HepG2 (cell line): ENCODE measurements at regions not wholly inside any gene's neighbourhood (a gene's known extent, or its start where the extent isn't known, plus 50 kb on each side); places are given as distances from the start of the nearest gene placed in this dataset.

Experiments
- ATAC-seq: fragments of 200-7000 bp; cut with Tn5 transposase; 3 replicates; pipeline ENCODE4 v1.9.1; 2020; ENCODE audit warnings: mild to moderate bottlenecking, moderate library complexity
- BruUV-seq: library from RNA; stranded (reverse); fragments of 400-500 nt; replicated peaks from 2 replicates; lab custom pipeline; 2021; lab: Mats Ljungman, UMichigan
- CTCF ChIA-PET: fragments of 300-600 bp; formaldehyde crosslinking; extraction: SDS; loops from one replicate; lab custom pipeline; 2021; ENCODE audit warnings: low total read pairs, inconsistent platforms, low intra/inter-chr PET ratio; lab: Yijun Ruan, JAX
- POLR2A ChIA-PET: fragments of 350-600 bp; sonication (Branson Sonifier 250); formaldehyde crosslinking; loops from one replicate; lab custom pipeline; 2020; ENCODE audit warnings: antibody characterized with exemption, inconsistent platforms; lab: Yijun Ruan, JAX
- DNase-seq: peaks from one replicate; pipeline ENCODE4 v3.0.0-alpha.2; 2015; ENCODE audit warnings: low spot score
- FAIRE-seq: peaks from 3 replicates; lab custom pipeline; 2011; peaks lifted over from hg19 to GRCh38; lab: Jason Lieb, UNC
- H2AFZ ChIP-seq: one replicate; pipeline ENCODE4 v1.6.1; 2011; ENCODE audit warnings: low read length, inconsistent platforms
- H3K27ac ChIP-seq: fragments of 300-600 bp; 3 replicates; pipeline ENCODE4 v1.8.0; 2011; ENCODE audit warnings: mixed run types, mild to moderate bottlenecking, mixed read lengths, low read length, inconsistent platforms; ENCODE audit not compliant: insufficient read depth; ENCODE audit errors: extremely low read length
- H3K27me3 ChIP-seq, 2 experiments: fragments of 200-600 bp in 1 of 2; 2 replicates in 1 of 2; 3 replicates in 1 of 2; pipeline versions ENCODE4 v1.6.0 to v1.8.0; 2011; ENCODE audit warnings: low read length in 2 of 2, mild to moderate bottlenecking in 2 of 2, moderate library complexity in 2 of 2, inconsistent platforms in 1 of 2; ENCODE audit not compliant: insufficient read depth in 2 of 2, control insufficient read depth in 1 of 2
- H3K36me3 ChIP-seq, 2 experiments: fragments of 200-600 bp in 1 of 2; replicated peaks in 1 of 2; 2 replicates in 1 of 2; 3 replicates in 1 of 2; pipeline versions ENCODE4 v1.5.1 to v1.8.0; 2011; ENCODE audit warnings: low read length in 2 of 2, inconsistent platforms in 1 of 2; ENCODE audit not compliant: insufficient read depth in 2 of 2, control insufficient read depth in 1 of 2
- H3K4me1 ChIP-seq: 2 replicates; pipeline ENCODE4 v1.5.1; 2012; ENCODE audit warnings: low read length, inconsistent platforms; ENCODE audit not compliant: insufficient read depth
- H3K4me2 ChIP-seq: 2 replicates; pipeline ENCODE4 v1.6.0; 2011; ENCODE audit warnings: low read depth, low read length, inconsistent platforms
- H3K4me3 ChIP-seq, 3 experiments: fragments of 200-600 bp in 1 of 3; sonication (generic), shearing (Covaris generic) in 1 of 3; replicated peaks in 1 of 3; 2 replicates each; pipeline ENCODE4 v1.5.1; 2011 to 2016; ENCODE audit warnings: low read length in 3 of 3, inconsistent platforms in 2 of 3, low read depth in 2 of 3, mild to moderate bottlenecking in 2 of 3, control low read depth in 1 of 3, mixed read lengths in 1 of 3; ENCODE audit not compliant: insufficient read depth in 1 of 3
- H3K79me2 ChIP-seq: one replicate; pipeline ENCODE4 v1.6.1; 2011; ENCODE audit warnings: low read length, inconsistent platforms; ENCODE audit not compliant: insufficient read depth
- H3K9ac ChIP-seq: 2 replicates; pipeline ENCODE4 v1.6.0; 2011; ENCODE audit warnings: mild to moderate bottlenecking, low read depth, low read length, inconsistent platforms; ENCODE audit not compliant: insufficient read depth
- H3K9me3 ChIP-seq: 2 replicates; pipeline ENCODE4 v1.5.1; 2012; ENCODE audit warnings: mild to moderate bottlenecking, low read length
- H4K20me1 ChIP-seq: 2 replicates; pipeline ENCODE4 v1.6.0; 2011; ENCODE audit warnings: inconsistent platforms, mild to moderate bottlenecking, low read length, moderate library complexity; ENCODE audit not compliant: insufficient read depth
- CBX5 ChIP-seq: sonication (generic); formaldehyde crosslinking; IDR thresholded peaks from 2 replicates; pipeline ENCODE4 v1.4.0; 2020; ENCODE audit warnings: missing genetic modification reagents, borderline replicate concordance
- DNMT3B ChIP-seq: conservative IDR thresholded peaks from 2 replicates; pipeline ENCODE4 v1.6.1; 2016; ENCODE audit warnings: missing biosample characterization, control low read depth
- PHF5A ChIP-seq: IDR thresholded peaks from one replicate; pipeline ENCODE4 v1.6.1; 2018; ENCODE audit warnings: low read depth, missing genetic modification reagents; ENCODE audit not compliant: unreplicated experiment
- RFX1 ChIP-seq: fragments of 450-650 bp; IDR thresholded peaks from 2 replicates; pipeline ENCODE4 v1.6.1; 2017
- TEAD3 ChIP-seq: optimal IDR thresholded peaks from 2 replicates; pipeline ENCODE3; 2016; ENCODE audit warnings: borderline replicate concordance
- THYN1 ChIP-seq: sonication (generic); formaldehyde crosslinking; IDR thresholded peaks from 2 replicates; pipeline ENCODE4 v1.8.1; 2023; ENCODE audit warnings: low read depth, mild to moderate bottlenecking, moderate library complexity, missing genetic modification reagents, borderline replicate concordance
- ZFP62 ChIP-seq: sonication (generic); formaldehyde crosslinking; IDR thresholded peaks from 2 replicates; pipeline ENCODE4 v1.4.0; 2020; ENCODE audit warnings: missing genetic modification reagents
- ZIK1 ChIP-seq: sonication (generic); formaldehyde crosslinking; IDR thresholded peaks from 2 replicates; pipeline ENCODE4 v1.5.0; 2020; ENCODE audit warnings: mild to moderate bottlenecking, low read depth, missing genetic modification reagents, borderline replicate concordance
- ZNF44 ChIP-seq: sonication (generic); formaldehyde crosslinking; IDR thresholded peaks from 2 replicates; pipeline ENCODE4 v1.5.1; 2020; ENCODE audit warnings: mild to moderate bottlenecking, missing genetic modification reagents
- ZNF780A ChIP-seq: sonication (generic); formaldehyde crosslinking; IDR thresholded peaks from 2 replicates; pipeline ENCODE4 v1.8.0; 2022; ENCODE audit warnings: mild to moderate bottlenecking, missing genetic modification reagents, moderate library complexity
- WGBS: methylation state at CpG from one replicate; pipeline ENCODE4 v1.1.6; 2017; ENCODE audit warnings: low lambda C conversion rate; 5-methylcytosine and 5-hydroxymethylcytosine counted together
- in situ Hi-C: cut with HindIII; loops from 2 replicates; pipeline ENCODE4 v1.10.0; 2017; ENCODE audit warnings: low pct_unique_long_range_greater_than_20kb; ENCODE audit not compliant: extremely low pct_ligation_motif_present
- intact Hi-C: fragments of 100-400 bp; cut with micrococcal nuclease; formaldehyde crosslinking; loops from one replicate; pipeline ENCODE4 v1.10.0; 2022; ENCODE audit not compliant: unreplicated experiment
- TF ChIP-seq, protein P1 (sequence below): sonication (generic); formaldehyde crosslinking; IDR thresholded peaks from 2 replicates; pipeline ENCODE4 v1.9.0; 2021; ENCODE audit warnings: missing genetic modification reagents, borderline replicate concordance
- TF ChIP-seq, protein P2 (sequence below): sonication (generic); formaldehyde crosslinking; IDR thresholded peaks from 2 replicates; pipeline ENCODE4 v1.4.0; 2020; ENCODE audit warnings: low read depth, missing genetic modification reagents
- TF ChIP-seq, protein P3 (sequence below): sonication (generic); formaldehyde crosslinking; IDR thresholded peaks from 2 replicates; pipeline ENCODE4 v1.5.1; 2020; ENCODE audit warnings: mild to moderate bottlenecking, missing genetic modification reagents, moderate library complexity
- TF ChIP-seq, protein P4 (sequence below): sonication (generic); formaldehyde crosslinking; IDR thresholded peaks from 2 replicates; pipeline ENCODE4 v1.8.1; 2023; ENCODE audit warnings: missing genetic modification reagents, mild to moderate bottlenecking, borderline replicate concordance
- TF ChIP-seq, protein P5 (sequence below): sonication (generic); formaldehyde crosslinking; IDR thresholded peaks from 2 replicates; pipeline ENCODE4 v1.5.0; 2020; ENCODE audit warnings: missing genetic modification reagents, mild to moderate bottlenecking, borderline replicate concordance

DNA sequence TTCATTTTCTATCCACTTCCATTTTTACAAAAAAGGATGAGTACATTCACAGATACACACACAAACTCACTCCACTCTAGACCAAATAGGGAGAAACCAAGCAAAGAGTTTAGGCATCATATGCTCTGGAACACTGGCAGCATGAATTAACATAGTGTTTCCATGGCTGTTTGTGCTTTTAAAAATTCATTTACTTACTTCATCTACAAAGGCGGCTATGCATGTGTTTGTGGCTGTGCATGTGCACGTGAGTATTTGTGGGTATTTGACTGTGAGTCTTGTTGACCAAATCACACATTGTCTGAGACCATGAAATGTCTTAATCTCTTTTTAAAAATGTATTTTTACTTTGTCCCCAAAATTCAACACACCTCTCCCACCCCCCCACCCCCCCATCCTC, 203.0 kb upstream of the SESN3 start:
- POLR2A ChIA-PET, result no interaction called here
- no peaks in the 10 kb centered on the region for H3K27me3 ChIP-seq
- no peaks in the 10 kb centered on the region for H4K20me1 ChIP-seq
- H2AFZ ChIP-seq, result no peak overlapping the region
- H3K36me3 ChIP-seq, result no peaks in the 10 kb centered on the region
- no peak for DNase-seq
- in situ Hi-C loops (no loop called here), intact Hi-C loops (no loop called here)
- no peak for FAIRE-seq
- no peak for ATAC-seq
- BruUV-seq, result no TSS peak
- no peak overlapping the region for H3K4me3 ChIP-seq
- 16% methylated on average over 2 of the region's 2 CpGs for WGBS
- H3K4me1 ChIP-seq, result no peaks in the 10 kb centered on the region
- H3K9me3 ChIP-seq, result no peaks in the 10 kb centered on the region
- CTCF ChIA-PET, result no interaction called here
- H3K27ac ChIP-seq, result no peak overlapping the region
- H3K9ac ChIP-seq, result no peak overlapping the region
- no peaks in the 10 kb centered on the region for H3K79me2 ChIP-seq
- H3K4me2 ChIP-seq, result no peak overlapping the region
- TF ChIP-seq, protein P1, sequence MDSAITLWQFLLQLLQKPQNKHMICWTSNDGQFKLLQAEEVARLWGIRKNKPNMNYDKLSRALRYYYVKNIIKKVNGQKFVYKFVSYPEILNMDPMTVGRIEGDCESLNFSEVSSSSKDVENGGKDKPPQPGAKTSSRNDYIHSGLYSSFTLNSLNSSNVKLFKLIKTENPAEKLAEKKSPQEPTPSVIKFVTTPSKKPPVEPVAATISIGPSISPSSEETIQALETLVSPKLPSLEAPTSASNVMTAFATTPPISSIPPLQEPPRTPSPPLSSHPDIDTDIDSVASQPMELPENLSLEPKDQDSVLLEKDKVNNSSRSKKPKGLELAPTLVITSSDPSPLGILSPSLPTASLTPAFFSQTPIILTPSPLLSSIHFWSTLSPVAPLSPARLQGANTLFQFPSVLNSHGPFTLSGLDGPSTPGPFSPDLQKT, result no peak
- TF ChIP-seq, protein P2, sequence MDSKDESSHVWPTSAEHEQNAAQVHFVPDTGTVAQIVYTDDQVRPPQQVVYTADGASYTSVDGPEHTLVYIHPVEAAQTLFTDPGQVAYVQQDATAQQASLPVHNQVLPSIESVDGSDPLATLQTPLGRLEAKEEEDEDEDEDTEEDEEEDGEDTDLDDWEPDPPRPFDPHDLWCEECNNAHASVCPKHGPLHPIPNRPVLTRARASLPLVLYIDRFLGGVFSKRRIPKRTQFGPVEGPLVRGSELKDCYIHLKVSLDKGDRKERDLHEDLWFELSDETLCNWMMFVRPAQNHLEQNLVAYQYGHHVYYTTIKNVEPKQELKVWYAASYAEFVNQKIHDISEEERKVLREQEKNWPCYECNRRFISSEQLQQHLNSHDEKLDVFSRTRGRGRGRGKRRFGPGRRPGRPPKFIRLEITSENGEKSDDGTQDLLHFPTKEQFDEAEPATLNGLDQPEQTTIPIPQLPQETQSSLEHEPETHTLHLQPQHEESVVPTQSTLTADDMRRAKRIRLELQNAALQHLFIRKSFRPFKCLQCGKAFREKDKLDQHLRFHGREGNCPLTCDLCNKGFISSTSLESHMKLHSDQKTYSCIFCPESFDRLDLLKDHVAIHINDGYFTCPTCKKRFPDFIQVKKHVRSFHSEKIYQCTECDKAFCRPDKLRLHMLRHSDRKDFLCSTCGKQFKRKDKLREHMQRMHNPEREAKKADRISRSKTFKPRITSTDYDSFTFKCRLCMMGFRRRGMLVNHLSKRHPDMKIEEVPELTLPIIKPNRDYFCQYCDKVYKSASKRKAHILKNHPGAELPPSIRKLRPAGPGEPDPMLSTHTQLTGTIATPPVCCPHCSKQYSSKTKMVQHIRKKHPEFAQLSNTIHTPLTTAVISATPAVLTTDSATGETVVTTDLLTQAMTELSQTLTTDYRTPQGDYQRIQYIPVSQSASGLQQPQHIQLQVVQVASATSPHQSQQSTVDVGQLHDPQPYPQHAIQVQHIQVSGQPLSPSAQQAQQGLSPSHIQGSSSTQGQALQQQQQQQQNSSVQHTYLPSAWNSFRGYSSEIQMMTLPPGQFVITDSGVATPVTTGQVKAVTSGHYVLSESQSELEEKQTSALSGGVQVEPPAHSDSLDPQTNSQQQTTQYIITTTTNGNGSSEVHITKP (CRISPR knock-in tag), result no peak
- TF ChIP-seq CBX5 (CRISPR knock-in tag), result no peak
- no peak for TF ChIP-seq ZFP62 (CRISPR knock-in tag)
- TF ChIP-seq, protein P3, sequence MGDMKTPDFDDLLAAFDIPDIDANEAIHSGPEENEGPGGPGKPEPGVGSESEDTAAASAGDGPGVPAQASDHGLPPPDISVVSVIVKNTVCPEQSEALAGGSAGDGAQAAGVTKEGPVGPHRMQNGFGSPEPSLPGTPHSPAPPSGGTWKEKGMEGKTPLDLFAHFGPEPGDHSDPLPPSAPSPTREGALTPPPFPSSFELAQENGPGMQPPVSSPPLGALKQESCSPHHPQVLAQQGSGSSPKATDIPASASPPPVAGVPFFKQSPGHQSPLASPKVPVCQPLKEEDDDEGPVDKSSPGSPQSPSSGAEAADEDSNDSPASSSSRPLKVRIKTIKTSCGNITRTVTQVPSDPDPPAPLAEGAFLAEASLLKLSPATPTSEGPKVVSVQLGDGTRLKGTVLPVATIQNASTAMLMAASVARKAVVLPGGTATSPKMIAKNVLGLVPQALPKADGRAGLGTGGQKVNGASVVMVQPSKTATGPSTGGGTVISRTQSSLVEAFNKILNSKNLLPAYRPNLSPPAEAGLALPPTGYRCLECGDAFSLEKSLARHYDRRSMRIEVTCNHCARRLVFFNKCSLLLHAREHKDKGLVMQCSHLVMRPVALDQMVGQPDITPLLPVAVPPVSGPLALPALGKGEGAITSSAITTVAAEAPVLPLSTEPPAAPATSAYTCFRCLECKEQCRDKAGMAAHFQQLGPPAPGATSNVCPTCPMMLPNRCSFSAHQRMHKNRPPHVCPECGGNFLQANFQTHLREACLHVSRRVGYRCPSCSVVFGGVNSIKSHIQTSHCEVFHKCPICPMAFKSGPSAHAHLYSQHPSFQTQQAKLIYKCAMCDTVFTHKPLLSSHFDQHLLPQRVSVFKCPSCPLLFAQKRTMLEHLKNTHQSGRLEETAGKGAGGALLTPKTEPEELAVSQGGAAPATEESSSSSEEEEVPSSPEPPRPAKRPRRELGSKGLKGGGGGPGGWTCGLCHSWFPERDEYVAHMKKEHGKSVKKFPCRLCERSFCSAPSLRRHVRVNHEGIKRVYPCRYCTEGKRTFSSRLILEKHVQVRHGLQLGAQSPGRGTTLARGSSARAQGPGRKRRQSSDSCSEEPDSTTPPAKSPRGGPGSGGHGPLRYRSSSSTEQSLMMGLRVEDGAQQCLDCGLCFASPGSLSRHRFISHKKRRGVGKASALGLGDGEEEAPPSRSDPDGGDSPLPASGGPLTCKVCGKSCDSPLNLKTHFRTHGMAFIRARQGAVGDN (CRISPR knock-in tag), result no peak
- no peak for TF ChIP-seq ZNF44 (CRISPR knock-in tag)
- TF ChIP-seq THYN1, result no peak
- no peak for TF ChIP-seq ZIK1 (CRISPR knock-in tag)
- no peak for TF ChIP-seq TEAD3 (CRISPR knock-in tag)
- TF ChIP-seq PHF5A (CRISPR knock-in tag), result no peak
- TF ChIP-seq, protein P4, sequence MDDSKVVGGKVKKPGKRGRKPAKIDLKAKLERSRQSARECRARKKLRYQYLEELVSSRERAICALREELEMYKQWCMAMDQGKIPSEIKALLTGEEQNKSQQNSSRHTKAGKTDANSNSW (CRISPR knock-in tag), result no peak
- no peak for TF ChIP-seq DNMT3B
- TF ChIP-seq RFX1, result no peak
- TF ChIP-seq ZNF780A (CRISPR knock-in tag), result no peak
- TF ChIP-seq, protein P5, sequence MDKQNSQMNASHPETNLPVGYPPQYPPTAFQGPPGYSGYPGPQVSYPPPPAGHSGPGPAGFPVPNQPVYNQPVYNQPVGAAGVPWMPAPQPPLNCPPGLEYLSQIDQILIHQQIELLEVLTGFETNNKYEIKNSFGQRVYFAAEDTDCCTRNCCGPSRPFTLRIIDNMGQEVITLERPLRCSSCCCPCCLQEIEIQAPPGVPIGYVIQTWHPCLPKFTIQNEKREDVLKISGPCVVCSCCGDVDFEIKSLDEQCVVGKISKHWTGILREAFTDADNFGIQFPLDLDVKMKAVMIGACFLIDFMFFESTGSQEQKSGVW, result no peak
